ENCODE measurements at regions not wholly inside any gene's neighbourhood (a gene's known extent, or its start where the extent isn't known, plus 50 kb on each side); places are given as distances from the start of the nearest gene placed in this dataset.
"Not testable (repeated sequence)": the region's sequence is repeated elsewhere in the genome, so short reads cannot be mapped to it uniquely, and the experiment has no call there.

GRCh38 chr2:194954218-194954617 is 702.8 kb upstream of the SLC39A10 start:
- DNase-seq (ENCODE audit: low read depth) = no peak

GRCh38 chr2:194946826-194947225 is 710.2 kb upstream of the SLC39A10 start:
- no peak for DNase-seq (ENCODE audit: low read depth)

- no peak for DNase-seq (ENCODE audit: low read depth)
Observed at GRCh38 chr2:194938066-194938465, 719.0 kb upstream of the SLC39A10 start.

- no peak for DNase-seq (ENCODE audit: low read depth)
Observed at GRCh38 chr2:194927489-194927888, 729.5 kb upstream of the SLC39A10 start.

GRCh38 chr2:194926873-194927272 is 730.2 kb upstream of the SLC39A10 start:
- DNase-seq (ENCODE audit: low read depth) = no peak

- no peak for DNase-seq (ENCODE audit: low read depth)
Observed at GRCh38 chr2:194925742-194926141, 731.3 kb upstream of the SLC39A10 start.

GRCh38 chr2:194917519-194917918 is 739.5 kb upstream of the SLC39A10 start:
- DNase-seq (ENCODE audit: low read depth) = no peak

- DNase-seq (ENCODE audit: low read depth) = no peak
Observed at GRCh38 chr2:194915485-194915884, 741.5 kb upstream of the SLC39A10 start.

- no peak for DNase-seq (ENCODE audit: low read depth)
Observed at GRCh38 chr2:194907569-194907968, 749.5 kb upstream of the SLC39A10 start.

GRCh38 chr2:194896871-194897270 is 760.2 kb upstream of the SLC39A10 start:
- no peak for DNase-seq (ENCODE audit: low read depth)

- no peak for DNase-seq (ENCODE audit: low read depth)
Observed at GRCh38 chr2:194883711-194884110, 773.3 kb upstream of the SLC39A10 start.

- DNase-seq (ENCODE audit: low read depth) = no peak
Observed at GRCh38 chr2:194870974-194871535, 786.0 kb upstream of the SLC39A10 start.

GRCh38 chr2:194867328-194867727 is 789.7 kb upstream of the SLC39A10 start:
- DNase-seq (ENCODE audit: low read depth) = no peak

GRCh38 chr2:194854941-194855340 is 802.1 kb upstream of the SLC39A10 start:
- DNase-seq (ENCODE audit: low read depth) = no peak

- DNase-seq (ENCODE audit: low read depth) = no peak
Observed at GRCh38 chr2:194842871-194843270, 814.2 kb upstream of the SLC39A10 start.

- DNase-seq (ENCODE audit: low read depth) = not testable (repeated sequence)
Observed at GRCh38 chr2:194834371-194834770, 822.7 kb upstream of the SLC39A10 start.

GRCh38 chr2:194826241-194826640 is 830.8 kb upstream of the SLC39A10 start:
- no peak for DNase-seq (ENCODE audit: low read depth)

- no peak for DNase-seq (ENCODE audit: low read depth)
Observed at GRCh38 chr2:194824450-194824849, 832.6 kb upstream of the SLC39A10 start.

GRCh38 chr2:194822657-194823056 is 834.4 kb upstream of the SLC39A10 start:
- DNase-seq (ENCODE audit: low read depth) = no peak

GRCh38 chr2:194822097-194822496 is 834.9 kb upstream of the SLC39A10 start:
- no peak for DNase-seq (ENCODE audit: low read depth)

GRCh38 chr2:194819367-194819766 is 837.7 kb upstream of the SLC39A10 start:
- DNase-seq (ENCODE audit: low read depth) = no peak

- DNase-seq (ENCODE audit: low read depth) = no peak
Observed at GRCh38 chr2:194815475-194815874, 841.6 kb upstream of the SLC39A10 start.

GRCh38 chr2:194802589-194802988 is 854.4 kb upstream of the SLC39A10 start:
- no peak for DNase-seq (ENCODE audit: low read depth)

GRCh38 chr2:194787071-194787470 is 870.0 kb upstream of the SLC39A10 start:
- DNase-seq (ENCODE audit: low read depth) = not testable (repeated sequence)

- not testable (repeated sequence) for DNase-seq (ENCODE audit: low read depth)
Observed at GRCh38 chr2:194771394-194771793, 885.6 kb upstream of the SLC39A10 start.

Data from CMK (cell line).